ENCODE measurements at regions not wholly inside any gene's neighbourhood (a gene's known extent, or its start where the extent isn't known, plus 50 kb on each side); places are given as distances from the start of the nearest gene placed in this dataset.
A peak's percentile ranks its signal among the peaks of the same experiment; 100 is the strongest.
"Not testable (repeated sequence)": the region's sequence is repeated elsewhere in the genome, so short reads cannot be mapped to it uniquely, and the experiment has no call there.

DNA sequence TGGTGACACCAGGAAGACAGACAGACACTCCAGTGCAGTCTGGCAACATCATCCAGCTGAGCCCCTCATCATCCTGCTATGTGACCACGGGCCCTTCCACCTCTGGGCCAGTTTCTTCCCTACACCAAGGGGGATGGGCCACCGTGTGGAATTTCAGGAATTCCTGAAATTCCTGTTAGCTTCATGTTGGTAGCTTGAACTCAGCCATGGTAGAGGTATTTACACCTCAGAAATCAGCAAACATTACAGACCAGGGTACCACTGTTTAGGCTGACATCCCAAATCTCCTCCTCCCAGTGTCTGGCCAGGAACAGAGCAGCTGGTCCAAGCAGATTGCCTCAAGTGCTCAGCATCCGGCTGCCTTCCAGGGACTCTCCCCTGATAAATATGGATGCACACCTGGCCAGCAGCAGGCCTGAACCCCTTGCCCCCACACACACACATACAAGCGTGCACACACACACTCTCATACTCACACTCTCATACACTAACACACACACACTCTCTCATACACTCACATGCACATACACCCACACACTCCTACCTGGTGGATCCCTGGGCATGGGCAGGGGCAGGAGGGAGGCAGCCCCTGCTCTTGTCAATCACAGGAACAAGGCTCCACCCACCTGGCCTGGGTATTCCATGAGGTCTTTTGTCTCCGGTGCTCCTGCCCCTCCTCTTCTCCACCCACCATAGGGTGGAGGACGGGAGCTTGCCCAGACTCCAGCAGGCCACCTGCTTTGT lies 85.2 kb downstream of the BUD13 start:
- H3K27ac Mint-ChIP-seq: peak overlapping the region; percentile 2
- H3K9me3 Mint-ChIP-seq: no peaks in the 10 kb centered on the region
- H3K36me3 Mint-ChIP-seq: no peaks in the 10 kb centered on the region

DNA sequence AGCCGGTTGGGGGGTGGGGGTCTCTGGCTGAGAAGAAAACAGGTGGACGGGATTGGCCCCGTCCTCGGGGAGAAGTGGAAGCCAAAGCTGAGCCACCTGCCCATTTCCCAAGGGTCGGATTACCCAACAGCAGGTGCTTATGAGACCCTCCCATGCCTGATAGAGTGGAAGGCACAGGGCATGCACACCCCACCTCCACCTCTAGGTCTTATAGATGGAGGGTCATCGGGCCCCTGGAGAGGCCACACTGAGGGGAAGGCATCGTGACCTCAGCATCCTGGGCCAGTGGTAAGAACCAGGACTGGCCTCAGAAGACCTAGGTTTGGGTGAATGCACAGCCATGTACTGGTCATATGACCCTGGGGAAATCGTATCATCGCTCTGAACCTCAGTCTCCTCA lies 85.9 kb downstream of the BUD13 start:
- Mint-ChIP-seq H3K27ac (no peak overlapping the region), H3K27me3 (peaks cover 3% of the 10 kb centered on the region), H3K36me3 (no peaks in the 10 kb centered on the region), H3K9me3 (no peaks in the 10 kb centered on the region), H3K4me1 (no peaks in the 10 kb centered on the region), H3K4me3 (no peak overlapping the region)

More for the DNA sequence above, 85.2 kb downstream of the BUD13 start:
- H3K4me1 Mint-ChIP-seq: no peaks in the 10 kb centered on the region
- H3K4me3 Mint-ChIP-seq: no peak overlapping the region
- H3K27me3 Mint-ChIP-seq: peaks cover 3% of the 10 kb centered on the region

- no peaks in the 10 kb centered on the region for H3K4me1 Mint-ChIP-seq
- no peak overlapping the region for H3K4me3 Mint-ChIP-seq
- no peaks in the 10 kb centered on the region for H3K9me3 Mint-ChIP-seq
- no peak overlapping the region for H3K27ac Mint-ChIP-seq
- H3K27me3 Mint-ChIP-seq: peaks cover 8% of the 10 kb centered on the region
- no peaks in the 10 kb centered on the region for H3K36me3 Mint-ChIP-seq
These were observed 88.8 kb downstream of the BUD13 start for GRCh38 chr11:116683982-116684381.

DNA sequence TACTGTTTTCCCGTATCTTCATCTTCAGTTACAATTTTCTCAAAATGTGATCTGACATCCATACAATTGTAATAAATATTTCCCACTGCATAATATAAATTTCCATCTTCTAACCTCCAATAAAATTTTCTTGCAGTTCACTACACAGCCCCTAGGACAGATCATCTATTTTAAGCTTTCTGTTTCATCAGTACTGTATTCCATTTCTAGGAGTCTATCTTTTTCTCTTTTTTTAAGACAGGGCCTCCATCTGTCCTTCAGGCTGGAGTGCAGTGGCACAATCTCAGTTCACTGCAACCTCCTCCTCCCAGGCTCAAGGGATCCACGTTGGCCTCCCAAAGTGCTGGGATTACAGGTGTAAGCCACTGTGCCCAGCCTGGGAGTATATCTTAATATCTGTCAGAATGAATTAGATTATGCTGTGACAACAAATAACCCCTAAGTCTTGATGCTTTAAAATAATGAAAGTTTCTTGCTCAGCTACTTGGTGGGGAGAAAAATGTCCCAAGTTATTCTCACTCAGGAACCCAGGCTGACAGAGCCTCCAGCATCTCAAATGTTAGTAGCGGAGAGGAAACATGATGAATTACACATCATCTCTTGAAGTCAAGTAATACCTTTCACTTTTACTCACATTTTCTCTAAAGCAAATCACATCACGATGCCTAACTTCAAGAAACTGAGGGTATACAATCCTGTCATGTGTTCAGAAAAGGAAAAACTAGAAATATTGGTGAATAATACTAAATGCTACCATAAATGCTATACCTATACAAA lies 92.2 kb downstream of the BUD13 start:
- Mint-ChIP-seq H3K27ac (no peak overlapping the region), H3K36me3 (no peaks in the 10 kb centered on the region)

DNA sequence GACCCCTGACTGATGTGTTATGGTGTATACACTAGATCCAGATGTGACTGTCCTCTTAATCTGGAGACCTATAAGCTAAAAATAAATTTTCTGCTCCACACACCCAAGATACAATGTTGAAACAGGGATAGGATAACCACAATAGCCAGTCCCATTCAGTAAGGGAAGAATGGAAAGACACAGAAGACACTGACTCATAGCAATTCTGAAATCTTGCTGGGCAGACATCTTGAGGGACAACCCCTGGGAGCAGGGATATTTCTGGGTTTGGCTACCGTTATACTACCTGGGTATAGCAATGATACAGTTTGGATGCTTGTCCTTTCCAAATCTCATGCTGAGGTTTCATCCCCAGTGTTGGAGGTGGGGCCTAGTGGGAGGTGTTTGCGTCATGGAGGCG lies 93.9 kb downstream of the BUD13 start:
- Mint-ChIP-seq H3K4me3 (no peak overlapping the region), H3K9me3 (peaks cover 10% of the 10 kb centered on the region), H3K36me3 (no peaks in the 10 kb centered on the region), H3K27ac (no peak overlapping the region), H3K4me1 (no peaks in the 10 kb centered on the region), H3K27me3 (peaks cover 8% of the 10 kb centered on the region)

More for the DNA sequence above, 92.2 kb downstream of the BUD13 start:
- H3K4me1 Mint-ChIP-seq: no peaks in the 10 kb centered on the region
- H3K27me3 Mint-ChIP-seq: peaks cover 7% of the 10 kb centered on the region
- H3K4me3 Mint-ChIP-seq: no peak overlapping the region
- no peaks in the 10 kb centered on the region for H3K9me3 Mint-ChIP-seq

GRCh38 chr11:116667318-116667717 lies 105.5 kb downstream of the BUD13 start:
- not testable (repeated sequence) for H3K4me3 Mint-ChIP-seq, H3K4me1 Mint-ChIP-seq, H3K27ac Mint-ChIP-seq, H3K36me3 Mint-ChIP-seq
- H3K9me3 Mint-ChIP-seq: peaks cover 22% of the 10 kb centered on the region
- peaks cover 30% of the 10 kb centered on the region for H3K27me3 Mint-ChIP-seq

- not testable (repeated sequence) for H3K27ac Mint-ChIP-seq, H3K36me3 Mint-ChIP-seq, H3K4me1 Mint-ChIP-seq, H3K4me3 Mint-ChIP-seq
- H3K9me3 Mint-ChIP-seq: peaks cover 22% of the 10 kb centered on the region
- peaks cover 28% of the 10 kb centered on the region for H3K27me3 Mint-ChIP-seq
These were observed 106.0 kb downstream of the BUD13 start for GRCh38 chr11:116666673-116667249.

GRCh38 chr11:116665523-116665922 lies 107.3 kb downstream of the BUD13 start:
- Mint-ChIP-seq H3K27me3 (peaks cover 37% of the 10 kb centered on the region), H3K36me3 (peaks cover 6% of the 10 kb centered on the region)

GRCh38 chr11:116661056-116661455 lies 111.7 kb downstream of the BUD13 start:
- Mint-ChIP-seq H3K4me1 (no peaks in the 10 kb centered on the region), H3K36me3 (peaks cover 6% of the 10 kb centered on the region), H3K27ac (no peak overlapping the region), H3K9me3 (peaks cover 11% of the 10 kb centered on the region), H3K27me3 (peaks cover 23% of the 10 kb centered on the region), H3K4me3 (no peak overlapping the region)

More at GRCh38 chr11:116665523-116665922, 107.3 kb downstream of the BUD13 start:
- peaks cover 22% of the 10 kb centered on the region for H3K9me3 Mint-ChIP-seq
- H3K27ac Mint-ChIP-seq: no peak overlapping the region
- H3K4me3 Mint-ChIP-seq: no peak overlapping the region
- H3K4me1 Mint-ChIP-seq: no peaks in the 10 kb centered on the region

DNA sequence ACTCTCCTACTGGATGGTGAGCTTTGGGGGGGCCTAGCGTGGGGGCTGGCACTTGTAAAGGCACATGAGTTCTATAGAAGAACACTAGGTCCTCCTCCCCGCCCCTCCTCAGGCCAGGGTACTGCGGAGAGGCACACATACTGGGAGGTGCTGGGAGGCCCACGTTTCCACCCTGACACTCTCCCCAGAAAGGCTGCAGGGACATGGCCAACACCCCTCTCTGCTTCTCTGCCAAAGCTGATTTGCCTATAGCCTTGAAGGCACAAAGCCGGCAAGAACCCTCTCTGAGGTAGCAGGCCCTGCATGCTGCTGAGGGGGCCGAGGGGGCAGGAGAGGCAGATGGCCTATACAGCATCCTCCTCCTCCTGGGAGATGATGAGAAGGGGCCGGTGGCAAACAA lies 112.8 kb downstream of the BUD13 start:
- peaks cover 19% of the 10 kb centered on the region for H3K27me3 Mint-ChIP-seq
- peaks cover under 1% of the 10 kb centered on the region for H3K9me3 Mint-ChIP-seq
- H3K27ac Mint-ChIP-seq: no peak overlapping the region
- no peaks in the 10 kb centered on the region for H3K36me3 Mint-ChIP-seq
- no peaks in the 10 kb centered on the region for H3K4me1 Mint-ChIP-seq
- H3K4me3 Mint-ChIP-seq: no peak overlapping the region

DNA sequence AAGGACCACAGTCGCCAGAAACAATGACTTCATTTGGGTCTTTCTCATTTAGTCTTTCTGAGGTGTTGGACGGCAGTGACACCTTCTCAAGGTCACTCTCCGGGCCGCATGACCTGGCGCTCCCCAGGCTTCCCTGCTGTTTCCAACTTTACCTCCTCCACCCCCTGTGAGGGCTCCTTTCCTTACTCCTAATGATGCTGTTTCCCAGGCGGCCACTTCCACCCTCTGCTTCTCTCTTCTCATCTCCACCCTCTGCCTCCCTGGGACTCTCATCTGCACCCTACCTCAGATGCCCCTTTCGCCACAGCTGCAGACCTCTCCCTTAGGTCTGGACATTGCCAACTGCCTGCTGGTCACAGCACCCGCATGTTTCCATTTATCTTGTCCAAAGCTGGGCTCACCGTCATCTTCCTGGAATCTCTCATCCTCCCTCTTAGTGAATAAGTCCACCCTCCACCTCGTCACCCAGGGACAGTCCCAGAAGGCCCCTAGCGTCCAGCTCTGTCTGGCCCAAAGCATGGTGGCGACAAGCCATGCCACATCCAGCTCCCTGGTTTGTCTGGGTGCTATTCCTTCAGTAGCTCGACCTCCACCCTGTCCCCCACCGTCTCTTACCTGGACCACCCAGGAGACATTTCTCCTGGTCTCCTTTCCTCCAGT lies 113.8 kb downstream of the BUD13 start:
- H3K27me3 Mint-ChIP-seq: peaks cover 19% of the 10 kb centered on the region
- no peaks in the 10 kb centered on the region for H3K4me1 Mint-ChIP-seq
- no peaks in the 10 kb centered on the region for H3K36me3 Mint-ChIP-seq
- no peaks in the 10 kb centered on the region for H3K9me3 Mint-ChIP-seq
- H3K27ac Mint-ChIP-seq: no peak overlapping the region
- H3K4me3 Mint-ChIP-seq: no peak overlapping the region

DNA sequence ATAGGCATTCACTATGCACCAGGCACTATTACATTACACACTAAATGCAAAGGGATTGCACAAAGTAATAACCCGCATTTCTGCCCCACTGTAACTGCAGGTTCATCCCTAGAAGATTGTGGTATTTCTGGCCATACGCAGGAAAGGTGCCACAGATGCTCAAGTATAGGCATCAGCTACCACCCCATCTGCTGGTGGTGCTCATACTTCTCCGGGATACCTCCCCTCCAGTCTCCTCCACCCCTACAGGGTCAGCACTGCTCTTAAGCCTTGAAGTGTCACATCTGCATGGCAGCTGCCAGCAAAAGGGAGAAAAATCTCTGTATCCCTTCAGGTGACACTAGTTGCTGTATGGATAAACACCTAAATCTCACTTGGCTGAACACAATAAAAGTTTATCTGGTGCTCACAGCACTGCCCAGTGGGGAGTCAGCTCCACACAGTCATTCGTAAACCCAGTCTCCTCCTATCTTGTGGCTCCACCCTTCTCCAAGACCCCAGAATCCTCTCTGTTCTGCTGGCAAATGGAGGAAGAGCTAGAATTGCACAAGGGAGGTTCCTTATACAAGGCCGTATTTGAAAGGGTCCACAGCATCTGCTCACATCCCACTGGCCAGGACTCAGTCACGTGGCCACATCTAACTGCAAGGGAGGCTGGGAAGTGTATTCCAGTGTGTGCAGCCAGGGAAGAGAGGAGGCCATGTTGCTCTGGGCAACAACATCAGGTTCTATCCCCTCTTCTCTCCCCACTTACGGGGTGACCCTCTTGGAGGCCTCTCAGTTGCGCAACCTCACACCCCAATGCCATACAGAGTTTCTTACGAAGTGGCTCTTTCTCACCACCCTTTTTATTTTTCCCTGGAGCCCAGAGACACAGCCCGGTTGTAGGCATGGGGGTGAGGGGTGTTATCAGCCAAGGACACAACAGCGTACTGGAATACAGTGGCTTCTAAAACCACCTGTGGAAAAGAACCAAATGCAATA lies 114.7 kb downstream of the BUD13 start:
- H3K4me3 Mint-ChIP-seq: no peak overlapping the region
- H3K9me3 Mint-ChIP-seq: no peaks in the 10 kb centered on the region
- no peaks in the 10 kb centered on the region for H3K4me1 Mint-ChIP-seq
- no peaks in the 10 kb centered on the region for H3K36me3 Mint-ChIP-seq
- H3K27ac Mint-ChIP-seq: no peak overlapping the region
- peaks cover 14% of the 10 kb centered on the region for H3K27me3 Mint-ChIP-seq

DNA sequence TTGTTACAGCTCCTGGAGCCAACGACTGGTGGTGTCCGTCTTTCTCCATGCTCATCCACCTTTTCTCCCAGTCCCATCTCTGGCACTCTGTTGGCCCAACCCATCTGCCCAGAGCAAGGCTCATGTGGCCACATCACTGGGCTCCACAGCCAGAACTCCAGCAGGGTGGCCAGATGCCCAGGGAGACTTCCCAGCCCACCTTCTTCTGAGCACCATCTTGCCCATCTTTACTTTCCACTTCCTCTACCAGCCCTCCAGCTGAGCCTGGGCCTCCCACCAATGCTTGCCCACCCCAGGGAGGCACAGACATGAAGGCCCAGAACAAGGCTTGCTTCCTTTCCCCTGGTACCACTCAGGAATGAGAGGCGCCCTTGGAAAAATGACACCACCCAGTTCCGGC lies 116.8 kb downstream of the BUD13 start:
- no peaks in the 10 kb centered on the region for H3K9me3 Mint-ChIP-seq
- H3K27ac Mint-ChIP-seq: peak overlapping the region; percentile 4
- no peaks in the 10 kb centered on the region for H3K36me3 Mint-ChIP-seq
- H3K27me3 Mint-ChIP-seq: peaks cover 4% of the 10 kb centered on the region
- no peaks in the 10 kb centered on the region for H3K4me1 Mint-ChIP-seq
- no peak overlapping the region for H3K4me3 Mint-ChIP-seq

DNA sequence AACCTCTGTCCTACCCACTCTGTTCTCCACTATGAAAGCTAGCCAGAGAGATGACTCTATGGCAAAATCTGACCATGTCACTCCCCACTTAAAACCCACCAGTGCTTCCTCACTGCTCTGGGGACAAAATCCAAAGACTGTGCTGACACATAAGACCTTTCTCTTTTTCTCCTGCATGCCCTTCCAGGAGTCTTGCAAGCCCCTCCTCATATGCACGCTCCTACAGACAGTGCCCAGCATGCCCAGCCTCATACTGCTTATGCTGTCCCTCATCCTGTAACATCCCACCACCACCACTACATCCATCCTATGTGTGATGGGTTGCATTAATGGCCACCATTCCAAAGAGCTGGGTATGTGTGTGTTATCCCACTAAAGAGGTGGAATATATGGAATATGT lies 118.3 kb downstream of the BUD13 start:
- H3K4me1 Mint-ChIP-seq: no peaks in the 10 kb centered on the region
- H3K4me3 Mint-ChIP-seq: no peak overlapping the region
- no peak overlapping the region for H3K27ac Mint-ChIP-seq
- no peaks in the 10 kb centered on the region for H3K36me3 Mint-ChIP-seq
- H3K9me3 Mint-ChIP-seq: no peaks in the 10 kb centered on the region
- H3K27me3 Mint-ChIP-seq: no peaks in the 10 kb centered on the region

DNA sequence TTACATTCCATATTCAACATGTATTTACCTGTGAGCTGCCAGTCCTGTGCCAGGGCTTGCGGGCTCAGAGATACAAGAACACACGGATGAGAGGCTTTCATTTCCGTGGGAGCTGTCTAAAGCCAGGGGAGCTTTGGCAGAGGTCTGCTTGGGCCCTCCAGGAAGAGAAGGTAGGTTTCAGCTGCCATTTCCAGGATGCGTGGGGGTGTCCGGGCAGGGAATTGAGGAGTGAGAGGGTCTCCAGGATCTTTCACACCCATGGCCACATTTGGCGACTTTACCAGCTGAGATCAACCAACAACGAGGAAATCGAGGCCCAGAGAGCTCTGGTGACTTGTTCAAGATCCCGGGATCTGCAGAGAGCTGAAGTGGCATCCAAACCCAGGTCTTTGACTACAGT lies 119.6 kb downstream of the BUD13 start:
- Mint-ChIP-seq H3K4me3 (no peak overlapping the region), H3K4me1 (no peaks in the 10 kb centered on the region), H3K36me3 (no peaks in the 10 kb centered on the region), H3K9me3 (no peaks in the 10 kb centered on the region), H3K27ac (no peak overlapping the region), H3K27me3 (no peaks in the 10 kb centered on the region)

All from activated naive CD4-positive, alpha-beta T cell treated with anti-CD3 and anti-CD28 coated beads, Interleukin-2, amount 50 U/mL, for 24 hours (primary cell).